ENCODE measurements at regions not wholly inside any gene's neighbourhood (a gene's known extent, or its start where the extent isn't known, plus 50 kb on each side); places are given as distances from the start of the nearest gene placed in this dataset.

DNA sequence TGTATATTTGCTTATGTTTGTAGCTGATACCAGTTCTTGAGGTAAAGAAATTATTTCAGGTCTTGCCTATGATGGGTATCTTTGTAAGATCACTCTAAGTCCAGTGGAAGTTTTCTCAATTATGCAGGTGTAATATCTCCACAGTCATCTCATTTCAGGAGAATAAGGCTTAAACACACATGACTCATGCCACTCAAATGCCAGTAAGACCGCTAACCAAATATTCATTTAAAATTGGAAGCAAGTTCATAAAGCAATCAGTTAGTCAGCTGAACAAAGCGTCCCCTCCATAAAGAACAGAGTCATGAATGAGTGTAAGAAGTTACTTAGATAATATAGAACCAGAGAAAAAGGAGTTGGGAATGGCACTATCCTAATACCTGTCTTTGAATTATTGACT lies 248.7 kb downstream of the LURAP1L start:
- TF ChIP-seq EZH2 (IDR thresholded peaks at IDR 0.05; ENCODE audit: insufficient read depth, poor library complexity, severe bottlenecking) (no peak), EZH2phosphoT487 (IDR thresholded peaks at IDR 0.05; ENCODE audit: insufficient read depth, low read depth) (no peak)
